H9 (cell line): ENCODE measurements at regions not wholly inside any gene's neighbourhood (a gene's known extent, or its start where the extent isn't known, plus 50 kb on each side); places are given as distances from the start of the nearest gene placed in this dataset.

Experiments used
- DNase-seq: peaks from one replicate; pipeline ENCODE4 v3.0.0-alpha.2; 2017
- H2AFZ ChIP-seq: one replicate; pipeline ENCODE4 v1.6.1; 2013; ENCODE audit warnings: mild to moderate bottlenecking, low read length, control low read depth, moderate library complexity
- H2AK5ac ChIP-seq: 2 replicates; pipeline ENCODE4 v1.6.1; 2013; ENCODE audit warnings: low read length, control low read depth, mixed read lengths; ENCODE audit not compliant: insufficient read length
- H2BK120ac ChIP-seq: one replicate; pipeline ENCODE4 v1.6.1; 2013; ENCODE audit warnings: low read depth, mild to moderate bottlenecking, low read length, control low read depth, inconsistent platforms; ENCODE audit not compliant: poor library complexity, severe bottlenecking
- H2BK12ac ChIP-seq: 2 replicates; pipeline ENCODE4 v1.6.1; 2013; ENCODE audit warnings: low read length, control low read depth, mixed read lengths, low read depth; ENCODE audit not compliant: insufficient read length
- H2BK15ac ChIP-seq: 2 replicates; pipeline ENCODE4 v1.6.1; 2013; ENCODE audit warnings: low read depth, low read length, control low read depth
- H2BK20ac ChIP-seq: one replicate; pipeline ENCODE4 v1.6.1; 2013; ENCODE audit warnings: low read depth, mild to moderate bottlenecking, low read length, control low read depth, inconsistent platforms; ENCODE audit not compliant: poor library complexity, severe bottlenecking
- H2BK5ac ChIP-seq: 2 replicates; pipeline ENCODE4 v1.6.1; 2013; ENCODE audit warnings: low read length, control low read depth, mixed read lengths; ENCODE audit not compliant: insufficient read length
- H3K14ac ChIP-seq: 2 replicates; pipeline ENCODE4 v1.6.1; 2013; ENCODE audit warnings: low read length, control low read depth; ENCODE audit not compliant: insufficient read depth
- H3K18ac ChIP-seq: 2 replicates; pipeline ENCODE4 v1.6.1; 2013; ENCODE audit warnings: low read depth, mild to moderate bottlenecking, mixed read lengths, low read length, control low read depth; ENCODE audit not compliant: insufficient read length
- H3K23ac ChIP-seq: 2 replicates; pipeline ENCODE4 v1.6.1; 2013; ENCODE audit warnings: low read length, control low read depth, mixed read lengths, low read depth; ENCODE audit not compliant: insufficient read length
- H3K23me2 ChIP-seq: 2 replicates; pipeline ENCODE4 v1.6.1; 2013; ENCODE audit warnings: low read depth, mild to moderate bottlenecking, mixed read lengths, low read length, control low read depth; ENCODE audit not compliant: insufficient read length, poor library complexity, severe bottlenecking
- H3K27ac ChIP-seq: 2 replicates; pipeline ENCODE4 v1.5.1; 2013; ENCODE audit warnings: low read length, control low read depth, mixed read lengths, low read depth; ENCODE audit not compliant: insufficient read length
- H3K27me3 ChIP-seq: 2 replicates; pipeline ENCODE4 v1.6.1; 2013; ENCODE audit warnings: low read length, control low read depth, inconsistent platforms; ENCODE audit not compliant: insufficient read depth
- H3K4ac ChIP-seq: 2 replicates; pipeline ENCODE4 v1.6.1; 2013; ENCODE audit warnings: low read depth, mild to moderate bottlenecking, control low read depth, inconsistent platforms, low read length, moderate library complexity
- H3K4me1 ChIP-seq: 2 replicates; pipeline ENCODE4 v1.6.1; 2013; ENCODE audit warnings: low read length, control low read depth, inconsistent platforms; ENCODE audit not compliant: insufficient read depth
- H3K4me2 ChIP-seq: 2 replicates; pipeline ENCODE4 v1.6.1; 2013; ENCODE audit warnings: low read length, control low read depth, mixed read lengths; ENCODE audit not compliant: insufficient read length, insufficient read depth
- H3K56ac ChIP-seq: 2 replicates; pipeline ENCODE4 v1.6.1; 2013; ENCODE audit warnings: low read depth, mild to moderate bottlenecking, mixed read lengths, low read length, control low read depth; ENCODE audit not compliant: insufficient read length
- H3K79me1 ChIP-seq: 2 replicates; pipeline ENCODE4 v1.6.1; 2013; ENCODE audit warnings: low read depth, mild to moderate bottlenecking, moderate library complexity, low read length, control low read depth, inconsistent platforms; ENCODE audit not compliant: insufficient read depth, poor library complexity, severe bottlenecking
- H3K79me2 ChIP-seq: 2 replicates; pipeline ENCODE4 v1.6.1; 2013; ENCODE audit warnings: low read length, control low read depth, inconsistent platforms; ENCODE audit not compliant: insufficient read depth
- H3K9ac ChIP-seq: 2 replicates; pipeline ENCODE4 v1.6.1; 2013; ENCODE audit warnings: low read length, control low read depth, mixed read lengths; ENCODE audit not compliant: insufficient read length; ENCODE audit errors: extremely low read depth
- H3K9me3 ChIP-seq: one replicate; pipeline ENCODE4 v1.6.1; 2013; ENCODE audit warnings: low read depth, low read length, inconsistent platforms; ENCODE audit not compliant: control insufficient read depth
- H3T11ph ChIP-seq: one replicate; pipeline ENCODE4 v1.6.1; 2013; ENCODE audit warnings: mild to moderate bottlenecking, low read length, control low read depth, inconsistent platforms
- H4K20me1 ChIP-seq: one replicate; pipeline ENCODE4 v1.6.1; 2013; ENCODE audit not compliant: control insufficient read depth, insufficient read length, insufficient read depth
- H4K5ac ChIP-seq: 2 replicates; pipeline ENCODE4 v1.6.1; 2013; ENCODE audit warnings: low read depth, mild to moderate bottlenecking, mixed read lengths, low read length, control low read depth; ENCODE audit not compliant: insufficient read length
- H4K8ac ChIP-seq: replicated peaks from 2 replicates; pipeline ENCODE4 v1.6.1; 2013; ENCODE audit warnings: low read length, control low read depth, mixed read lengths, low read depth; ENCODE audit not compliant: insufficient read length
- H4K91ac ChIP-seq: 2 replicates; pipeline ENCODE4 v1.6.1; 2013; ENCODE audit warnings: low read depth, mild to moderate bottlenecking, moderate library complexity, mixed read lengths, low read length, control low read depth; ENCODE audit not compliant: insufficient read length
- H3K27ac Mint-ChIP-seq, 3 experiments: 2 replicates in 2 of 3; 3 replicates in 1 of 3; pipeline ENCODE4 v1.8.0; 2020 to 2021; ENCODE audit warnings: mixed read lengths in 3 of 3, mild to moderate bottlenecking in 1 of 3, moderate library complexity in 1 of 3
- H3K27me3 Mint-ChIP-seq: 2 replicates; pipeline ENCODE4 v1.8.0; 2021; ENCODE audit warnings: low read depth, mild to moderate bottlenecking, moderate library complexity, mixed read lengths
- H3K36me3 Mint-ChIP-seq, 3 experiments: 2 replicates in 2 of 3; 3 replicates in 1 of 3; pipeline ENCODE4 v1.8.0; 2020 to 2021; ENCODE audit warnings: low read depth in 3 of 3, mixed read lengths in 3 of 3; ENCODE audit not compliant: insufficient read depth in 1 of 3
- H3K4me1 Mint-ChIP-seq, 2 experiments: 2 replicates each; pipeline ENCODE4 v1.8.0; 2020; ENCODE audit warnings: mixed read lengths in 2 of 2
- H3K4me3 Mint-ChIP-seq, 2 experiments: 2 replicates in 1 of 2; 3 replicates in 1 of 2; pipeline ENCODE4 v1.8.0; 2020 to 2021; ENCODE audit warnings: mild to moderate bottlenecking in 2 of 2, mixed read lengths in 2 of 2, moderate library complexity in 1 of 2
- H3K9me3 Mint-ChIP-seq, 2 experiments: 2 replicates in 1 of 2; 3 replicates in 1 of 2; pipeline ENCODE4 v1.8.0; 2020; ENCODE audit warnings: mild to moderate bottlenecking in 2 of 2, mixed read lengths in 2 of 2, moderate library complexity in 1 of 2
- CTCF ChIP-seq: fragments of 200-600 bp; sonication (generic); conservative IDR thresholded peaks from 3 replicates; pipeline ENCODE4 v1.8.0; 2021; ENCODE audit warnings: antibody characterized with exemption, mild to moderate bottlenecking
- WGBS: extraction: QIAGEN DNeasy Blood & Tissue Kit; methylation state at CpG from one replicate; pipeline ENCODE4 v1.1.7; 2013; ENCODE audit warnings: missing lambda C conversion rate, low lambda C conversion rate, mixed read lengths; ENCODE audit not compliant: insufficient read length; ENCODE audit errors: extremely low coverage; 5-methylcytosine and 5-hydroxymethylcytosine counted together

- Histone ChIP-seq H3K56ac (no peak overlapping the region), H3K23me2 (no peaks in the 10 kb centered on the region), H3K79me2 (no peaks in the 10 kb centered on the region), H3K27me3 (peaks cover 81% of the 10 kb centered on the region), H4K8ac (no peak overlapping the region), H3K9me3 (no peaks in the 10 kb centered on the region), H3K18ac (no peak overlapping the region), H4K20me1 (no peaks in the 10 kb centered on the region), H2AK5ac (no peak overlapping the region), H3K9ac (no peak overlapping the region), H3K79me1 (no peaks in the 10 kb centered on the region), H2BK5ac (no peak overlapping the region), H3K4me2 (no peak overlapping the region), H2AFZ (no peak overlapping the region), H4K5ac (no peak overlapping the region), H2BK15ac (no peak overlapping the region), H3K4ac (no peak overlapping the region), H3K23ac (no peak overlapping the region), H3K4me1 (no peaks in the 10 kb centered on the region), H3T11ph (no peak overlapping the region), H3K14ac (no peak overlapping the region), H4K91ac (no peak overlapping the region), H2BK20ac (no peak overlapping the region), H2BK120ac (no peak overlapping the region), H3K27ac (no peak overlapping the region), H2BK12ac (no peak overlapping the region)
- H3K27me3 Mint-ChIP-seq, result peaks cover 100% of the 10 kb centered on the region
- no peaks in the 10 kb centered on the region for H3K4me1 Mint-ChIP-seq
- TF ChIP-seq CTCF, result no peak
- H3K4me3 Mint-ChIP-seq, result no peak overlapping the region
- no peak overlapping the region for H3K27ac Mint-ChIP-seq
- no peak for DNase-seq
- H3K9me3 Mint-ChIP-seq, result no peaks in the 10 kb centered on the region
- no CpG with 5 or more reads among the region's 6 CpGs for WGBS
- no peaks in the 10 kb centered on the region for H3K36me3 Mint-ChIP-seq
Observed at GRCh38 chr22:22094514-22094913, 111.9 kb upstream of the TOP3B start.
